NCI-H2196 (cell line): ENCODE measurements at regions not wholly inside any gene's neighbourhood (a gene's known extent, or its start where the extent isn't known, plus 50 kb on each side); places are given as distances from the start of the nearest gene placed in this dataset.

Experiments
- DNase-seq: peaks from one replicate; lab custom pipeline; 2025; ENCODE audit not compliant: unreplicated experiment; lab: John Stamatoyannopoulos, UW

DNA sequence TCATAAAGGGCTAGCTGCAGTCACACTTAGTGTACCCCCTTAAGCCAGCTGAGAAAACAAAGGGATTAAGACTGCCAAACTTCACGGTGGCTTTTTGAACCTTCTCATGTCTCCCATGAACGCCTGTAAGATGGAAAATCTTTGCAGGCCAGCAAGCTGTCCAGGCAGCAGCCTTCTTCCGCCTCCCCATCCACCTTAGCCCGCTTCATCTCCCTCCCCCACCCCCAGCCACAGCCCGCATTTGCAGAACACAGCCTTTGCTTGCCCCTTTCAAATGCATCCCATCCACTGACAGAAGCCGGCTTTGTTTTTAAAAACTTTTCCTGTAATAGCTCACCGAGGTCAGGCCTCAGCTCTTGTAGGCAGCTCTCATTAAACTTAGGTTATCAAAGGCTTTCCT, 113.8 kb upstream of the FAM9B start:
- no peak for DNase-seq

DNA sequence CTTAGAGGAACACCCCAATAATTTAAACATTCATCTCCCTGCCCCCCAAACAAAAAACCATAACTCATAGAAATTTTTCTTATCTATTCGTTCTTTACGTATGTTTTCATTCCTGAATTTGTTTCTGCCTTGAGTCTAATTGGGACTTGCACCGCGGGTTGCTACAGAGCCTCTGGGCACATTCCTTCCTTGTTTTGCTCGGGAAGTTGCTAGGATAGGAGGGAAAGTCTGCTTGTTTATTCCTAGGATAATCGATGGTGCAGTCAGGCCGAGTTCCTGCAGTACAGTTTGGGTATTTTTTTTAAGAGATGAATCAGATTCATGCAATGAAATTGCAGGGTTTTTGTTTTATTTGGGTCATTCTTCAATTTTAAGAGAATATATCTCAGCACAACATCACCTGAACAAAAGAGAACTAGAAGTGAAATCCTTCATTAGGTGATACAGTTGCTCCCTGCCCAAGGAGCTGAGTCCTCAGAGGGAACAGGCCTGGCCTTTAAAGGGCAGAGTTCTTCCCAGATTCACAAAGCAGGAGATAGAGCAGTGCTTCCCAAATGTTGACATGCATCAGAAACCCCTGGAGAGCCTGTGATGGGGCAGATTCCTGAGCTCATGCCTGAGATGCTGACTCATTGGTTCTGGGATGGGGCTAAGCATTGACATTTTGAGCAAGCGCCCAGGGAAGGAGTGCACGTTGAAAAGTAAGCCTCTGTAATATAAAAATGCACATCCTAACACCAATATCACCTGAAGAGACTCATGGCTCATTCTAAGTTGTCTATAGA, 114.9 kb upstream of the FAM9B start:
- DNase-seq = no peak

DNA sequence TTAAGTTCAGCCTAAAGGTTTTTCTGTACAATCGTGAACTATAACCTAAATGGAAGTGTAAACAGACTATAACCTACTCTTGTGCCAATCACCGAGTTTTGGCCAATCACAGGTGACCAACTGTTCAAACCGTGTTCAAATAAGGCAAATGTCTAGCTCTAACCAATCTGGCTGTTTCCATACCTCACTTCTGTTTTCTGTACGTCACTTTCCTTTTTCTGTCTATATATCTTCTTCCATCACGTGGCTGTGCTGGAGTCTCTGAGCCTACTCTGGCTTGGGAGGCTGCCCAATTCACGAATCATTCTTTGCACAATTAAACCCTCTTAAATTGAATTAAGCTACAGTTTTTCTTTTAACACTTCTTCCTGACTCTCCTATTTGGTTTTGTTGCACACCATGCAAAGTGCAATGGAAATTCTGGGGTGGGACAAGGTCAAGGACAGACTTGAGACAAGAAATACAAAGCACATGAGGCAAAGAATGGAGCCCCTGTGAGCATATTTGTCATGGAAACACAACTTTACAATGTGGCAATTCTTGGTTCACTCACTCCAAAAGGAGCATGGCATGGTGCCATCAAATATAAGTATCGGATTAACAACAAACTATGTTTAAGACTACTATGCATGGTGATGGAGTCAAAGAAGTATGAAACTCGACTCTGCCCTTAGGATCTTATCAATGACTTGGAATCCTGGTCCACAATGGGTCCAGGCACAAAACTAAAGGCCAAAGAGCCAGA, 115.7 kb upstream of the FAM9B start:
- no peak for DNase-seq

DNA sequence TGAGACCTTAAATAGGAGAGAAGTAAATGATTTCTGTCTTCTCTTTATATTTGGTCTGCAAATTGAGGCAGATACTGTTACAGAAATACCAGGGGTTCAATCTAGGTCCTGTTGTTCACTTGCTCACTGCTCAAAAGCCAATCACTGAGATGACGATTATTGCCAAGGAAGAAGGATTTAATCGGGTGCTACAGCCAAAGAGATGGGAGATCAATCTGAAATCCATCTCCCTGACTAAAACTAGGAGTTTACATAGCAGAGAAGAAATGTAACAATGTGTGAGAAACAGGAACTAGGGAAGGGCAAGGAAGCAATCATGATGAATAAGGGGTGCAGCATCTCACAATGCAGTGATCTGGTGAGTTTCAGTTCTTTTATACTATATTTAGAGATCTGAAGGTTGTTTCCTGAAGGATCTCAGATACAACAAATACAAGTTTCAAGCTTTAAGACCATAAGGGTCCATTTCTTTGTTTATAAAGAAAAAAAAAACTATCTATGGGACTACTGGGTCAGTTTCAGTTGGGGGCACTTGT, 117.9 kb upstream of the FAM9B start:
- no peak for DNase-seq

DNA sequence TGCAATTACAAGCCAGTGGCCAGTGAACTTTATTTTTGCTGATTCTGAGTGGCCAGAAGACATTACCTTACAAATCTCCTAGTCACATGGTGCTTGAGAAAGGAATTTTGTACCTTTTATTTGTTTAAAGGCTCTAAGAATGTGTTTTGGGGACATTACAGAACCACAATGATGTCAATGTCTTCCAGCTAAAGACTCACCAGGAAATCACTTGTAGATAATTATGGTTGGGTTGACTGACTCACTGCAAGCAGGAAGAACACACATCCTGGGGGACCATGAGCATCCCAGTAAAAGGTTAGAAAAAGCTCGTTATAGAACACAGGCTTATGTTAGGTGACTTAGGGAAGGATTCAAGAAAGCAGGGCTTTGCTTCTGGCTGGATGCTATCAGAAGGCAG, 119.4 kb upstream of the FAM9B start:
- no peak for DNase-seq

DNA sequence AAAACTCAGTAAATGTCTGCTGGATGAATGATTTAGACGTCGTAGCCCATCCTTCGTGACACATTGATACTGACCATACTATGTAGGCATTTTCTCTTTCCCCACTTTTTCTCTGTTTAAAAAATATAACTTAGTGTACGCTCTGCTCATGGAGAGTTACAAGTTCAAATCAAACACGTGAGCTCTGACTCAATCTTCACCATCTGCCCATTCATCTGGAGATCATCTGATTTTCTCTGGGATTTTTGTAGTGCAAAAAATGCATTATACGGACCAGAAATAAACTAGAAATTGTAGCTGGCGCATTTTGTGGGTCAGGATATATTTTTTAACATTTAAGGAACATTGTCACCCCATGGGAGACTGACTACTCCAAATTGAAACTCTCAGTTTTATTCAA, 124.7 kb upstream of the FAM9B start:
- no peak for DNase-seq

DNA sequence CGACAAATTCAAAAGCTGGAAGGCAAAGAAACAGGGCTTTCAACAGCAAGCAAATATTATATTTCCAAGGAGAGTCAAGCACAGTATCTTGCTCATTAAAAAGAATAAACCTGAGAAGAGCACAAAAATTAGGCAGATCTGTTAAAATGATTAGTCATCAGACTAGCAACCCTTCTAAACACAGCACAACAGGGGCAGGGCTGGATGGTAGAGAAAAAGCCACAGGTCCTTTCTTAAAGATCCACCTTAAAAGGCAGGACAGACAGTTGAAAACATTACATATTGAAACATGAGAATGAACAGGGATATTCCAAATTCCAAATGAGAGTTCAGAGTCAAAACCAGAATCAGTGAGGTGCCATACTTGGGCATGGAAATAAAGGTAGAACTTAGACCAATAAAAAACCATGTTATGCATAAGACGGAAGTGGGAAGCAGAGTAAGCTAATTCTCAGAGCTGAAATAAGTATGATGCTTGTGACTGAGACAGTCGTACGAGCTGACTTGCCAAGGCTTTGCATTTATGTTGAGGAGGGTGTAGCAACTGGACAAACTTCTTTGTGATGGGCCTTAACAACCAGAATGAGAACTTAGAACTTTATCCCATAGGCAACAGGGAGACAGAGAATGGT, 126.9 kb upstream of the FAM9B start:
- DNase-seq = no peak

DNA sequence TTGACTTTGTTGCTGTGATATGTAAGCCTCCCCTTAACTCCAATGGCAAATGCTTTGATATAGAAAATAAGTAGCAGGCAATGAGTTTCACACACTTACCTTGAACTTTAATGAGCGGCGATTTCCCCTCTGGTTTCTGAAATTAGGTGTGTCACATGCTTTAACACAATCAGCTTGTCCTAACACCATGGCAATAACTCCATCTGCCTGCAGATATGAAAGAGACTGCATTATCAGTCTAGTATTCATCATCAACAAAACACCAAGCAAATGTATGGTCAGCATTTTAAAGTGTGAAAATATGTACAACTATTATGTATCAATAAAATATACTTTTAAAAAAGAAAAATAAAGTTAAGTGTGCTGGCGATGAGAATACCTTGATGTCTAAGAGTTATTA, 128.8 kb upstream of the FAM9B start:
- DNase-seq = no peak

DNA sequence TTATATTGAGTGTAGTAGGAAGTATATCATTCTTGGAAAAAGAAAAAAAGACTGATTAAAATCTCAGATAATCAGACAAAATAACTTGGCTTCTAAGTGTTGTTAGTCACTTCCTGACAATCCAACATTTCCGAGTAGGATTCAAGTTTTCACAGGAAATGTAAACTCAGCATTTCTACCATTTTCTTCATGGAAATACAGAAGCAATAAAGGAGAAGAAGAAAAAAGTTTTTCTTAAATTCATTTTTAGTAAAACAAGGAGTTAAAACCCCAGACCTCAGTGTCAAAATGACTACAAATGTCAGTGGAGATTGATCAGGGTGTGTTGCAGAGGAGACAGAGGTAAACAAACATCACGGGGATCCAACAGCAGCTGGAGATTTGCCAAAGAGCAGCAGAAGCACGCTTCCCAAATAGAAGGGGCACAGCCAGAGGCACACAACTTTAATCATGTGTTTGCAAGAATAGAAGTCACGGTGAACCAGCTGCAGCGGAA, 129.3 kb upstream of the FAM9B start:
- no peak for DNase-seq

DNA sequence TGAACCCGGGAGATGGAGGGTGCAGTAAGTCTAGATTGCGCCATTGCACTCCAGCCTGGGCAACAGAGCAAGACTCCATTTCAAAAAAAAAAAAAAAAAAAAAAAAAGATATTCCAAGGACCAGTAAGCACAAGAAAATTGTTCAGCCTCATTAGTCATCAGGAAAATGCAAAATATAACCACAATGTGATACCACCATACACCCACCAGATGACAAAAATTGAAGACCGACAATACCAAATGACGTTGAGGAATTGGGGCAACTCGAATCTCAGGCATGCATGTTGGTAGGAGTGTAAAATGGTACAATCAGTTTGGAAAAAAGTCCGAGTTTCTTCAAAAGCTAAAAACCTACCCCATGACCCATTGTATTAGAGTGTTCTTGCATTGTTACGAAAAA, 130.2 kb upstream of the FAM9B start:
- no peak for DNase-seq

DNA sequence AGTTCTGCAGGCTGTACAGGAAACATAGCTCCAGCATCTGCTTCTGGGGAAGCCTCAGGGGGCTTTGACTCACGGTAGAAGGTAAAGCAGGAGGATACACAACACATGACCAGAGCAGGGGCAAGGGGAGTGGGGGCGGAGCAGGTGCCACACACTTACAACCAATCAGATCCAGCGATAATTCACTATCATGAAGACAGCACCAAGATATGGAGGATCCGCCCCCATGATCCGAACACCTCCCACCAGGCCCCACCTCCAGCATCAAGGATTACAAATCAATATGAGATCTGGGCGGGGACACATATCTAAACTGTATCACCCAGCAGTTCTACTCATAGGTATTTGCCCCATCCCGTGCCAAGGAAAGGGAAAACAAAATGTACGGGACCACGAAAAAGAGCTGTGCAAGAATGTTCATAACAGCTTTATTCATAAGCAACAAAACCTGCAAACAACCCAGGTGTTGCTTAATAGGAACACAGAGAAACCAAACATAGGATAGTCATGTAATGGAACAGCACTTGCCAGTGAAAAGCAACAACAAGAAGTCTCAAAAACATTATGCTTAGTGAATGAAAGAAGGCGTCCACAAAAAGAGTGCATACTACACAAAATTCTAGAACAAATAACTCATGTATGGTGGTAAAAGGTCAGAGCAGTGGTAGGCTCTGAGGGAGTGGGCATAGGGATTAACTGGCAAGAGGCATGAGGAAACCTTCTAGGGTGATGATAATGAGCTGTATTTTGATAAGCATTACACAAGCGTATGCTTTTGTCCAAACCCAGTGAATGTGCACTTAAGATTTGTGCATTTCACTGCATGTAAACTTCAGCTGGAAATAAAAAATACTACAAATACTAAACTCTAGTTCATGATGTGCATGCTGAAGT, 130.9 kb upstream of the FAM9B start:
- DNase-seq = no peak

DNA sequence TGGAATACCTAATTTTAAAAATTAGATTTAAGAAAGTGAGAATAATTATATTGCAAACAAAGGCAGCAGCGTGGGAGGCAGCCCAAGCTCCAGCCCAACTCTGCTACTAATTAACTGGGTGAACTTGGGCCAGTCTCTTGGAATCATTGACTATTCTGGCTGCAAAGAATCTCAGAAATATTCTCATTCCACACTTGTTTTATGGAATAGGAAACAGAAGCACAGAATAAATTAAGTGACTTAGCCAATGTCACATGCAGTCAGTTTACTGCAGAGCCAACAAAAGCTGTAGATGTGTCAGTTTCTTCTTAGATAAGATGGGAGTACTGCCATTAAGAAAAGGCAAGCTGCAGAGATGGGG, 132.6 kb upstream of the FAM9B start:
- no peak for DNase-seq

DNA sequence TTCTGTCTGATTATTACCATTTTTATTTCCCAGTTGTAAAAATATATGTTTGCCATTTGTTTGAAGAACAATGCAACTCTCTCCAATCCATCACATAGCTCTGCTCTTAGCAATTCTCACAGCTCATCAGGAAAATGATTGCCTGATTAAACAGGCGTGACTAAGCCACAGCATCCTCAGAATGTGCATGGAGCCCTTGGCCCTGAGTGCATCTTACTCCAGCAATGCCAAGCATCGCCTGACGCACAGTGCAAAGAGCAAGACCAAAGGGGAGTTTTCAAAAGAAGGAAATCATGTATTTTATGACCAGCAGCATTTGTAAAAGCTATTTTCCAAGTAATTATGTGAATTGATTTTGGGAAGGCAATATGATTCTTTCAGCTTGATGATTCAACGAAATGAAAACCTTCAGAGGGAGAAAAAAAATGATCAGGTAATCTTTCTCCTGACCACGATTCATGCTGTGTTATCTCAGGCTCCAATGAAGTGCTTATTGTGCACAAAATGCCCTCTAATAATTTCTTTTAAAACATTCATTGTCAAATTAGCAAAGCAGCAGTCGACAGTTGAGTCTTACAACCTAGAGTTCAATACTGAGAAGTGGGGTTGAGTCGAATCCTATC, 138.0 kb upstream of the FAM9B start:
- DNase-seq = no peak

DNA sequence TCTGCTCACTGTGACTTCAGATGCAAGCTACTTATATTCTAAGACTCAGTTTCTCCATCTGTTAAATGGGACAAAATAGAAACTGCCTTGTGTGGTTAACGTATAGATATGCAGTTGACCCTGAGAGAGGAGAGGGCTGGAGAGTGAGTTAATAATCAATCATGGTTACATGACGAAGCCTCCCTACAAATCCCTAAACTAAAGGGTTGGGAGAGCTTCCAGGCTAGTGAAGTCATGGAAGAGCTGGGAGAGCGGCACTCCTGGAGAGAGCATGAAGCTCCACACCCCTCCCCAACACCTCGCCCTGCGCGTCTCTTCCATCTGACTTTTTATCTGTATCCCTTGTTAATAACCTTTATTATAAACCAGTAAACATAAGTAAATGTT, 138.5 kb upstream of the FAM9B start:
- no peak for DNase-seq

DNA sequence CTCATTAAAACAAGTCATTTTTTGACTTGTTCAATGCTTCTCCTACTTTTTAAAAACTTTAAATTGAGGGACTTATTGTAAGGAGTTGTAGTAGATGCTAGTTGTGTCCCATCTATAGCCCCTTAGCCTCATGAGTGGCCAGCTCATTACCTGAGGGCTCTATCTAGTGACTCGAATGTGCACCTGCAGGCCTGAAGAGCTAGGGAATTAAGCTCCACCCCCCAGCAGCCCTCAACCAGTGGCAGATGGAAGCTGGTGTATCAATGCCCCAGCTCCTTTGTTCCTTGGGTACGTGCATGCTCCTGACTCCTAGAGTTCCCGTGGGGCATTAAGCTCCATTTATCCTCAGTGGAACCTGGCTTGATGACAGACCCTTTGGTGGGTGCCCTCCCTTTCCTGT, 146.7 kb upstream of the FAM9B start:
- DNase-seq = no peak

DNA sequence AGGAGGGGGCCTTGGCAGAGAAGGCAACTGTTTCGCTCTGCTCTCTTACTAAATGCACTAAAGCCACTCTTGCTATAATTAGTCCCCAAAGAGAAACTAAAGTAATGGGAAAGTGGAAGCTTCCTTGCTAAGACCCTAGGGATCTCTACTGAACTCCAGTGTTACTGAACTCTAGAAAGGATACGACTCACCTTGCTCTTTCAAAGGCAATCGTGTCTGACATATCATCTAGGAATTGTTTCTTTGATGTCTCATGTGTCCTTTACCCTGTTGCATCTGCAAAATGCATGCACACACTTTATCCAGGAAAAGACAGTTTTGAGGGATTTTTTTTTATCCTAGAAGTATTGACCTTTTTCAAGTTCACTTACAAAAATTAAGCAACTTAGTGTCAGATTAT, 148.1 kb upstream of the FAM9B start:
- no peak for DNase-seq

DNA sequence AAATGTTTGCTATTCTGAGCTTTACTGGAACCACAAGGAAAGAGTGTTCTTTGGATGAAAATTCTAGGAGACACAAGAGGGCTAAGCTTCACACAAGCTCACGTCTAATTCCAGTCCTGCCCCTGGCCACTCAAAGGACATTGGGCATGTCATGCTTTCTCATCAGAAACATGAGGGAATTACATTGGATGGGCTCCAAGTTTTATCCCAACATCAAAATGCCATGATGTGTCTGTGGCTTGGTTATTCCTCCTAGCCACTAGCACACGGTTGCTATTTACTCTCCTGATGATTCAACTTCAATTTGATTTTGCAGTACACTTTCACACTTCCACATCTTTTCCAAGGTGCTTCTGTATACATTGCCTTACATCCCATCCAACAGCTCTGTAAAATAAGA, 149.6 kb upstream of the FAM9B start:
- DNase-seq = no peak

DNA sequence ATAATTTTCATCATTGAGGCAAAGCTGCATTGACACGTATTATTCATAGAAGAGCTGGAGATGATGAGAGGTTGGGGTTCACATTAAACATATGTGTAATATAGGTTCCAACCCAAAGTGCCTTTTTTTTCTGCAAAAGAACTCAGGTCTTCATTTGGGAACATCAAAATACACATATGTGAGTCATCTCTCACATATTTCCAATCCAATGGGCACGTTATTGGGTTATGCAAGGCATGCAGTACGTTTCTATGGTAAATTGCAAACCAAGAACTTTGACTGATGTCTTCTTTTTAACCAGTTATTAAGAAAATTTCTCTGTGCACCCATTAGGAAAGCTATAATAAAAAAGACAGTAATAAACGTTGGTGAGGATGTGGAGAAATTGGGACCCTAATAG, 150.3 kb upstream of the FAM9B start:
- no peak for DNase-seq

DNA sequence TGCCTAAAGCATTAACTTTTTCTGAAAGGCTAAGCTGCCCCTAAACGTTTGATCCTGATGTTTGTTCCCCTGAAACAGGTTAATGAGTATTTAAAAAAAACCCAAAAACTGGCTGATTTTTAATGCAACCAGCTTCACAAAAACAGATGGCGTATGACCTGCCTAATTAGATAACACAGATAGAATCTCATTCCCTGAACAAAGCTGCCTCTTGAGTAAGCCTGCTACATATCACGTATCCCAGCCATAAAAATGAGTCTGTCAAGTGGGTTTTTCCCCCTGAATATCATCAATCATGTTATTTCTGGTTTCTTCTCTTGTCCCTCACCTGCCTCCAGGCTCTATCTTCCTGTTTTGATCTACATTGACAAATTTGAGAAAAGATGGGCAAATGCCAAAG, 154.2 kb upstream of the FAM9B start:
- peak; percentile 23 for DNase-seq

DNA sequence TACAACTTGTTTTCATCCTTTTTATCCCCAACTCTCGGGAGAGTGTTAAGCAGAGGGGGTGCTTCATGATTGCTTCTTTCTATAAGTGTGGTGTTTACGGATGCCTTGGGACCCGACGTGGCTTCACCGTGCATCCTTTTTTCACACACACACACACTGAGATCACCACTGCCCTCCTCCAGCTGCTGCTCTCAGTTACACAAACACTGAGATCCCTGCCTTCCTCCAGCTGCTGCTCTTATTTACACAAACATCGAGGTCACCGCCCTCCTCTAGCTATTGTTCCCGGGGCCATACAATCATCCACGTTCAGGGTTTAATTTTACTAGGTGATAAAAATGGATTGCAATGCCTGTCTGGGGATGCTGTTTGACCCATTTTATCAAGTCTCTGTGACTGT, 155.4 kb upstream of the FAM9B start:
- peak; percentile 7 for DNase-seq

DNA sequence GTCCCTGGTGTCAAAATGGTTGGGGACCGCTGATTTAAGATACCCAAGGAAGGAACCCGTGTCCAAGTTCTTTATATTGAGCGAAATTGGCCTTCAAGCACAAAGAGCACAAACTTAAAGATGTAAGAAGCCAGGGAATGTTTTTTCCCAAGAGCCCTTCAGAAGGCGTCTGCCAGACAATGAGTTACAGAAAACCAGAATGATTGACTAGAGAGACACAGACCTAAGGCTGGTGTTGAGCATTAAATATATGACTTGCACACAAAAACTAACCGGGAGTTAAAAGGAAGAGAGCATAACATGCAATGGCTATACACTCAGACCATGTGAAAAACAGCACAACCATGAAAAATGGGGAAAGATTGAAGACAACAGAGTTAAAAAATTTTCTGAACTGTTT, 157.5 kb upstream of the FAM9B start:
- DNase-seq = no peak
